HG03520 (cell line): ENCODE measurements at regions not wholly inside any gene's neighbourhood (a gene's known extent, or its start where the extent isn't known, plus 50 kb on each side); places are given as distances from the start of the nearest gene placed in this dataset.
"Not testable (repeated sequence)": the region's sequence is repeated elsewhere in the genome, so short reads cannot be mapped to it uniquely, and the experiment has no call there.

ENCODE experiments used
- ATAC-seq: cut with Tn5 transposase; IDR thresholded peaks from one replicate; pipeline ENCODE4 v1.9.1; 2021; ENCODE audit warnings: mild to moderate bottlenecking, moderate library complexity; ENCODE audit not compliant: unreplicated experiment

DNA sequence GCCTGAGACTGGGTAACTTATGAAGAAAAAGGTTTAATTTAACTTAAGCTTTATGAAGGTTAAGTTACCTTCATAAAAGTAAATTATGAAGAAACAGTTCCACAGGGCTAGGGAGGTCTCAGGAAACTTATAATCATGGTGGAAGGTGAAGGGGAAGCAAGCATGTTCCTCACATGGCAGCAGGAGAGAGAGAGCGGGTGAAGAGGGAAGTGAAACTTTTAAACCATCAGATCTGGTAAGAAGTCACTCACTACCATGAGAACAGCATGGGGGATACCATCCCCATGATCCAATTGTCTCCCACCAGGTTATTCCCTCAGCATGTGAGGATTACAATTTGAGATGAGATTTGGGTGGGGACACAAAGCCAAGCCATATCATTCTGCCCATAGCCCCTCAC is 944.7 kb upstream of the NDST4 start:
- ATAC-seq, result no peak

DNA sequence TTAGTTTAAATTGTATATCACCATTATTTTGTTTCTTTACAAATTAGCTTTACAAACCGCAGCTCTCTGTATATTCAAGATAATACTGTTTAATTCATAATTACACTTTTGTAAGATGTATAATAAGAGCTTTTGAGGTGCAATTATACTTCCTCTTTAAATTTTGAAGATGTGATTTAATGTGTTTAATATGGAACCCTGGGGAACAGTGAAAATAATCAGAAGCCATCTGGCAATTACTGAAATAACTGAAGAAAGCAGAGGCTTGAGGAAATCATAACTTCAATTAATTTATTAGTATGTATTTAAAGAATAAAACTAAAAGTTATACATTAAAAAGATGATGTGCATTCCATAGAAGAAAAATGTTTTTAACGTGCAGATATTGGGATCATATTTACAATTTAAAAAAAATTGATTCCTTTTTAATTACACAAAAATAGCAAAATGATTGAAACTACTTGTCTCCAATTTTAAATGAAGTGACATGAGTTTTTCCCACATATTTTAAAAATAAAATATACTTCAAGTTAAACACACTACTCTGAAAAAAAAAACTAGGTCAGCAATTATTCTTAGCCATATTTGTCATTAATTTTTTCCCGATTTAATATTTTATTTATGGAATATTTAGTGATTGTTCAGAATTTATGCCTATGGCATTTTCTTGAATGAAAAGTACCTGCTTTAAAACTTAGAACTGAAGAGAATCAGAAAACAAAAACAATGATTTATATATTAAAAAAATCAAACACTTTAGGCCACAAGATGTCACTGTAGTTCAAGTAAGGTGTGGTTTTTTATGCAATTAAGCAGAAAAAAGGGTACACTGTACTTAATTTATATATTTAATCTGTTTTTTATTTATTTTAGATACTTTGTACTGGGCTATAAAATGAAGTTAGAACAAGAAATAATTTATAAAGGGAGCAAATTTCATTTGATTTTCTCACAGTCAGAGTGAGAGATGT is 942.7 kb upstream of the NDST4 start:
- no peak for ATAC-seq

DNA sequence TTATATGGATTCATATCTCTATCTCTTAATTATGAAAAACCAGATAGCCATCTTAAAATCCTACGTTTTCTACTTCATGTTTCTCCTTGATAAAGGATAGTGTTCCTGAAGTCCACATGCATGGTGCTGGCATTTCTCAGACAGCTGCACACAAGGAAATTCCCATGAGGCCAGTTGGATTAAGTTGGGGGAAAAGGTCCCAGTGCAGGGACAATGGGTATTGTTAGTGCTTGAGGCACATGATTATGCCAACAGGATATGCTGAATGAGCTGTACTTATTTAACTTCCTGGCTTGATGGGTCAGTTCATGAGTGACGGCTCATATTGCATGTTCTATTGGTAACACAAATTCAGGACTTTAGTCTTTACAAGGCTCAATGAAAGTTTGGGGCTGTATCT is 913.9 kb upstream of the NDST4 start:
- ATAC-seq, result no peak

DNA sequence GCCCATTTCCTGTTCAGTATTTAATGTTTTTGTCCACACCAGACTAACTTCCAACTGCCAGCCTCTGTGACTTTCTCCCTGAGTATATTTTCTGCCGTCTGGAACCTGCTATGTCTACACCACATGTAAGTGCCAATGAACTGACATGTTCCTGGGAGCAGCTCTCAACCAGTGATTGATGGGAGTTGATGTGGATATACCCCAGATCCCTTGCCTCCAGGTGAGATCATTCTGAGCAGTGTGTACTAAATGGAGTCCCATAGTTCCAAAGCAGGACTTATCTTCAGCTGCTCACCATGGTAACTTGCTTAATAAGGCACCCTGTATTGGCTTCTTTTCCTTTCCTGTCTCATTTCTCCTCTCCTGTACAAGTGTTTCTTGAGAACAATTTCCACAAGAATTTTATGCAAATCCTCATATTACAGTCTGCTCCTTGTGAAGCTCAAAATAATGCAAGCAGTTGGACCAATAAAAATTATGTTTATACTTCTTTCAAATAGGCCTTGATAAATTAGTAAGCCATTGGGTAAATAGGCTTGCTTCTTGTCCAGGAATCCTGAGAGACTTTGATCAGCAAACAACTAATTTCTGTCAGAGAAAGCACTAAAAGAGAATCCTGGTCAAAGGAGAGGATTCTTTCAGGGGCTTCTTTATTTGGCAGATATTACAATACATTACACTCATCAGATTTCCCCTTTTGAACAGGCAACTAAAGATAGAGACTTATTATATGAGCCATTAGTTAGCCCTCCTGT is 911.7 kb upstream of the NDST4 start:
- no peak for ATAC-seq

DNA sequence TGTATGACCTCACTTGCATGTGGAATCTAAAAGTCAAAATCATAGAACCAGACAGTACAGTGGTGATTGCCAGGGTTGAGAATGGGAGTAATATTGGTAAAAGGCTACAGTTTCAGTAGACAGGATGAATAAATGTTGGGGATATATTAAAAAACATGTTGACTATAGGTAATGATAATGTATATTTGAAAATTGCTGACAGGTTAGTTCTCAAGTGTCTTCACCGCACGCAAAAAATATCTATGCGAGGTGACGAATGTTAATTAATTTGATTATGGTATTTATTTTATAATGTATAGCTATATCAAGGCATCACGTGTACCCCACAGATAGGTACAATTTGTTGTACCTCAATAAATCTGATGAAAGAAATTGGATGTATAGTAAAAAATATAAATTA is 909.6 kb upstream of the NDST4 start:
- ATAC-seq, result no peak

DNA sequence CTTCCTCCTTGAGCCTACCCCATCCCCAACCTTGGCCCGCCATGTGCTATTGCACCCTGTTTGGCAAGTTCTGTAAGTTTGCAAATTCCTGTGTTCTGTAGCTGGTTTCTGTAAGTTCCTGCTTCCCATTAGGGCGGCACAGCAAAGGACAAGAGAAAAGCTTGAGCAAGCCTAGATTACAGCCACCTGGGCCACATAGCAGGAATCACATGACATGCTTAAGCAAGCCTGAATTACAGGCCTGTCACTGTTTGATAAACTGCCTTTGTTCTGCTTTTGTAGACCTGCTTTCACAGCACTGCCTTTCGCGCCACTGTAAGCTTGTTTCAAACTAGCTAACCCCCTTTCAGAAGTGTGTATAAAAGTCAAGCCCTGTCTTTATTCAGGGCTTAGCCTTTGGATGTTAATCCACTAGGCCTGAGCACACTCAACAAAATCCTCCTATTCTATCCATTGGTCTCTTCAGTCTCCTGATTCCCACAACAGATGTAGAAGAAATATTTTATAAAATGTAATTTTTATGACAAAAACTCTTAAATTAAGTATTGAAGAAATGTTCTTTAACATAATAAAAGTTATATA is 906.8 kb upstream of the NDST4 start:
- ATAC-seq, result no peak

DNA sequence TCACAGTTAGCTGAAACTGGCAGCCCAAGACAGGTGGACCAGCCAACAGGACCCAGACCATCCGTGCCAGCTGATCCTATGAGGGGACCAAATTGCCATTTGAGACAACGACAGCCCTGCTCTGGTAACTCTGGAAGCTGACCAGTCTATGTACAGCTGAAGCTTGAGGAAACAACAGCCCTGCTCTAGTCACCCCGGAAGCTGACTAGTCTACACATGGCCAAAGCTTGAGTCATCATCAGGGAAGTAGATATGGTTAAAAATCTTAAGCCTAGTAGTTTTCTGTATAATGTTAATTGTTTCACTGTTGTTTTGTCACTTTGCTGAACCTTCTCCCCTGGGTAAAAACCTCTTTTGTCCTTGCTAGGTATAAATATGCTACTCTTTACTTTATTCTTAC is 905.4 kb upstream of the NDST4 start:
- no peak for ATAC-seq

DNA sequence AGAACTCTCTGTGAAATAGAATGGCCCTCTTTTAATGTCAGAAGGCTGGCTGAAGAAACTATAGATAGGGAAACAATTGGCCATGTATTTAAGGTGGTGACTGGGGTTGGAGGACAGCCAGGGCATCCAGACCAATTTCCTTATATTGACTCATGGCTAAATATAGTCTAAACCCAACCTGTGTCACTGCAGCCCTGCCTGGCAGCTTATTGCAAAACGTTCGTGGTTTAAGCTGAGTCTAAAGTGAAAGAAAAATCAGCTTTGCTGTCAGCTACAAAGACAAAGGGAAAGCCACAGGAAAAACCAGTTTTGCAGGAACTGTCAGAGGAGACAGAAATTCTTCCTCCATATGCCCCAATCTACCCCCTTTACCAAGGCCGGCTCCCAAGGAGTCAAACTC is 902.8 kb upstream of the NDST4 start:
- no peak for ATAC-seq

DNA sequence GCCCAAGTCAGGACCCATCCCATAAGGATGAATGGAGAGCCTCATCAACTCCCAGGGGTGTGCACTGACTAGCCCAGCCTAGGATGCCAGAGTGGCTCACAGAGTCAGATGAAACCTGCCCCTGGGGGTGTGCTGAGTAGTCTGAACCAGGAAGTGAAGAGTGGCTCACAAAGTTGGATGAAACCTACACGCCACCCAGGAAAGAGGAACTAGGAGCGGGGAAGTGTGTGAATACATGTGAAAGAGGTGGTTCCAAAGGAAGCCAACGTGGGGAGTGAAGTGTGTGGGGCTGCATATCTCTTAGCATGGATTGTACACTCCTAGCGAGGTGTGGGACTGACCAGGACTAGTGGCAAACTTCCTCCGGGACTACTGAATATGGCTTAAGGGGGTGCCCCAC is 902.1 kb upstream of the NDST4 start:
- no peak for ATAC-seq

DNA sequence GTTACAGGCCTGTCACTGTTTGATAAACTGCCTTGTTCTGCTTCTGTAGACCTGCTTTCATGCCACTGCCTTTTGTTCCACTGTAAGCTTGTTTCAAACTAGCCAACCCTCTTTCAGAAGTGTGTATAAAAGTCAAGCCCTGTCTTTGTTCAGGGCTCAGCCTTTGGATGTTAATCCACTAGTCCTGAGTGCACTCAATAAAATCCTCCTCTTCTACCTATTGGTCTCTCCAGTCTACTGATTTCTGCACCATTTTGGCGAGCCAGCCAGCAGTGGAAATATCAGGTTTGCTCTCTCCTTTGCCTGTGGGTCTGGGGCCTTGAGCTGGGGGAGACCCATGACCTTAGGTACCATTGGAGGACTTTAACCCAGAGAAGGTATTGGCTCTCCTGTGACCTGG is 901.6 kb upstream of the NDST4 start:
- no peak for ATAC-seq

DNA sequence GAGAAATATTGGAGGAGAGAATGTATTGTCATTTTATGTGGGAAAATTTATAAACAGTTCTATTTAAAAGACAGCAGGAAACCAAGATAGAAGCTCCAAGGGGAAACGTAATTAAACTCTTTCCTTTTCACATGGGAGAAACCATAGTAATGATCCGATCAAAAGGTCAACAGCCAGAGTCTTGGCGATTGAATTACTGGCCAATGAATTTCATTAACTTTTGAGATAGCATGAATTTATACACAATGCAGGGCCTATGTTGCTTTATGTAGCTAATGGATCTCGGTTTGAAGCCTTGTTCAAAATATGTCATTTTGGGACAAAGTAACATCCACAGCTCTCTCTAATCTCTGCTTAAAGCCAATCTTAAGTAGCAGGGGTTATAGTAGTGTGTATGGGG is 897.5 kb upstream of the NDST4 start:
- ATAC-seq, result no peak

DNA sequence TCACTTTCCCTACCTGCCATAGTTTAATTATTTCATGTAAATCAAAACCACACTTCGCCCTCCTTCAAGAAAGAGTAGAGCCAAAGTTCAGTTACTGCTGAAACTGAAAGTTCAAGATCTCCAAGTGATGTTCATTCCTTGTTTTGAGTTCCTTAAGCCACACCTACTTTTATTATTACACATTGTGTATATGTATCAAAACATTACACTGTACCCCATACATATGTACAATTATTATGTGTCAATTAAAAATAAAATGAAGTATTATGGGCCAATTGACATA is 892.3 kb upstream of the NDST4 start:
- ATAC-seq, result no peak

DNA sequence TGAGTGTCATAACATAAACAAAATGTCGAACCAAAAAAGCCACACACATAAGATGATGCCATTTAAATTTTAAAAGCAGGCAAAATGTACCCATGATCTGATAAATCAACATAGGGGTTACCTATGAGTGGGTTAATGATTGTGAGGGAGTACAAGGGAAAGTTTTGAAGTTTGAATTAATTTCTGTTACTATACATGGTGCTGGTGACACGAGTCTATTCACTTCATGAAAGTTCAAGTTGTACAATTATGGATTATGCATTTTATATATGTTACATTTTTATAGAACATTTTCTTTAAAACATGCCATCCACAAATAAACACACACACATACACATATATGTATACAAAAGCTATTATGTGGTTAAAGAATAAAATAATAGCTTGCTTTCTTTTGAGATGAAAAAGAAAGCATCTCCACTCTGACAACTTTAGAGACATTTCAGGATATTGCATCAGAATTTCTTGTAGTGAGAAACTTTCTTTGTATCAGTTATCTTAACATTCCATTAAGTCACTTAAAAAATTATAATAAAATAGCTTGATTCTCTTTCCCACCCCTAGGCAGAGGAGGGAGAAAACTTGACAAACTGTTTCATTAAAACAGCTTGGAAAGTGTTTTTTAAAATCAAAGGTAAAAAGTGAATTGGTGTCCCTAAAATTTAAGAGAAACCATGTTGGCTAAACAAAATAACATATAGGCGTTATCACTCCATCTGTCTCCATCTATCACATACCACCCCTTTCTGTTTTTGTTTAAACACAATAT is 891.8 kb upstream of the NDST4 start:
- no peak for ATAC-seq

DNA sequence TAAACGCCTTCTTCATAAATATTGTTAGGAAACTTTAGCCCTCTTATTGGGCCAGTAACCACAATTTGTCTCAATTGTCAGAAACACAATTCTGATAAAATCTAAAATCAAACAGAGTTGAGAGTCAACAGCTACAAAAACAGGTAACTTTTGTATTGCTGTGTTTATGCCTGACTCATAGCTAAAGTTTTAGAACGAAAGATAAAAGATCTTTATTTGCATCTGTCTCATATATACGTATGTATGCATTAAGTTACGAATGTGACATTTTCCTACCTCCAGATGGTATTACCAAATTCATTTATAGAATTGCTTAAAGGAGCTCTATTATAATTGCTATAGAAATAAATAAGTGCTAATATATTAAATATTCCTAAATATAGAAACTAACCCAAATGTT is 887.9 kb upstream of the NDST4 start:
- ATAC-seq, result no peak

DNA sequence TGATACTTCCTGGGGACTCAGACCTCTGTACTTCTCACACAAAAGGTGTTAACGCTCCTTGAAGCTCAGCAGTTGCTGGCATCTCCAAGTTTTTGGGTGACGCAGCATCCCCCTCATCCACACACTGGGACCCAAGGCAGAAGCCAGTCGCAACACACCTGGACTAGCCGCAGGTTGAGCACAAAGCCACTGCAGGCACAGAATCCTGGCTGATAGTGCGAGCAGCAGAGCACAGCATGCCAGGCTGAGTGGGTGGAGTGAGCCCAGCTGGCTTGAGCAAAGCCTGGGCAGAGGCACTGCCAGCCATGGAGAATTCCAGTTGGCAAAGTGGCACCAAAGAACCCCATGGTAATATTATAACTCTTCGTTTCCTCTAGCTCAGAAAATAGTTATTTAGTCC is 873.2 kb upstream of the NDST4 start:
- no peak for ATAC-seq

DNA sequence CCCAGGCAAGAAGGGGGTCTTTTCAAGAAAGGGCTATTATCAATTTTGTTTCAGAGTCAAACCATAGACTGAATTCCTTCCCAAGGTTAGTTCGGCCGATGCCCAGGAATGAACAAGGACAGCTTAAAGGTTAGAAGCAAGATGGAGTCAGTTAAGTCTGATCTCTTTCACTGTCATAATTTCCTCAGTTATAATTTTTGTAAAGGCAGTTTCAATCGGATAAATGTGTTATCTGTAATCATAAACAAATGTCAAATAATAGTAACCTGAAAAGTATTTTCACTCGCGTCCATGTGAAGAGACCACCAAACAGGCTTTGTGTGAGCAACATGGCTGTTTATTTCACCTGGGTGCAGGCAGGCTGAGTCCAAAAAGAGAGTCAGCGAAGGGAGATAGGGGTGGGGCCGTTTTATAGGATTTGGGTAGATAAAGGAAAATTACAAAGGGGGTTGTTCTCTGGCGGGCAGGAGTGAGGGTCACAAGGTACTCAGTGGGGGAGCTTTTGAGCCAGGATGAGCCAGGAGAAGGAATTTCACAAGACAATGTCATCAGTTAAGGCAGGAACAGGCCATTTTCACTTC is 862.1 kb upstream of the NDST4 start:
- ATAC-seq, result not testable (repeated sequence)

DNA sequence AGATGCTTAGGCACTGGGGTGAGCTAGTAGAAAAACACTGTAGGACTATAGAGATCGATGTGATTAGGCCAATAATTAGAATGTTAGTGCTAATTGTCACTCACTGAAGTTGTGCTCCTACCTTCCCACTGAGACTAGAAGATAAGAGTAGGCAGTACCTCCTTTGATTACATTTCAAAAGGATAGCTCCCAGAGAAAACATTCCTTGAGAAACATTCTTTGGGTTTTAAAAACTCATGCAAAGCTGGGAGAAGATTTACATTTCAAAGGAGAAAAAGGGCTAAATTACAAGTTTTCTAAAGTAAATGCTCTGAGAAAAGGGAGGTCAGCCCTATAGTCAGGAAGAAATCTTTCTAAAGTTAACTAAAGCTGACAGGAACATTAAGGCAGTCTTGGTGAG is 860.3 kb upstream of the NDST4 start:
- no peak for ATAC-seq

DNA sequence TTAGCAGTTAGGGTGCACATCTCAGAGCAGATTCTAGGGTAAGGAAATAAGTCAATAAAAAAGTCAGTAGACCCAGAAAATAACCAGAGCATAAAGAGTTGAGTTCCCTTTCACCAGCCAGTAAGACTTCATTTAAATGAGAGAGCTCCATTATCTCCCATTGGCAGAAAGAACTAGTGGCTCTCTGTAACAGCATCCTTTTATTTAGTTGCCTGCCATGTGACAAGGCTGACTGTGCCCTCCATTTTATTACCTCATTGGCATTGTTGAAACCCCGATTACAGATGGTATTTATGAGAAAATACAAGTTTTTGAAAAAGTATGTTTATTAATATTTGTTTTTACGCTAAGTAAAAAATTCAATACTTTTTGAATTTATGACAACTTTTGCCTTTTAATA is 859.5 kb upstream of the NDST4 start:
- ATAC-seq, result no peak

DNA sequence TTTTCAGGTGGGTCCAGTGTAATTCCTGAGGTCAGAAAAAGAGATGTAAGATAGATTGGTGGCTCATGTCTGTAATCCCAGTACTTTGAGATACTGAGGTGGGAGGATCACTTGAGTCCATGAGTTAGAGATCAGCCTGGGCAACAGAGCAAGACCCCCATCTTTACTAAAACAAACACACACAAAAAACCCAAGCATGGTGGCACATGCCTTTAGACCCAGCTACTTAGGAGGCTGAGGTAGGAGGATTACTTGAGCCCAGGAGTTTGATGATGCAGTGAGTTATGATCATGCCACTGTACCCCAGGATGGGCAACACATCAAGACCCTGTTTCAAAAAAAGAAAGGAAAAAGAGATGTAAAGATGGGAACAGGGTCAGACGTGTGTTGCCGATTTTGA is 857.4 kb upstream of the NDST4 start:
- ATAC-seq, result no peak

DNA sequence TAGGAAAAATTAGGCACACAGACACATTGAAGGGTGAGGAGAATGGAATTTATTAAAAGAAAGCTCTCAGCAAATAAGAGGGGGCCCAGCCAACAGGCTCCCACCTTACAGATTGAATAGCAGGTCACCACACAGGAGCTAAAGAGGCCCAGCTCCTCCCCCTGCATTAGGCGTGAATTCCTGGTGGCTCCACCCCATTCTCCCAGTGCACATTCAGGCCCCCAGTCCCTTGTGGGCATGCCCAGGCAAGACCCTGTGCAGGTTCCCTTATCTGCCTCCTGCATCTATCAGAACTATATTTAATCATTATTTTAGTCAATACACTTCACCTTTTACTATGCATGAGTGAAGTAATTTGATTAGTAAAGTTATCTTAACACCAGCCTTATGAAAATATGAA is 856.3 kb upstream of the NDST4 start:
- ATAC-seq, result no peak

DNA sequence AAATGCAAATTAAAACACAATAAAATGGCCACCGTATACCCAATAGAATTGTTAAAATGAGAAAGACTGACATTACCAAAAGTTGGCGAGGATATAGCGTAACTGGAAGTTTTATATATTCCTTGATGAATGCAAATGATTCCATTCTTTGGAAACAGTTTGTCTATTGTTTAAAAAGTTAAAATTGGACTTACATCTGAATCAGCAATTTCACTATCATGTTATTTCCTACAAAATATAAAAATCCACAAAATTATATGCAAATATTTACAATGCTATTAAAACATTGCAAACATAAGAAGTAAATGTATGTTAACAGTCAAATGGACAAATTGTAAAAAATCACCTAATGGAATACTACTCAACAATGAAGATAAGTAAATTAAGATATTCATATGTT is 852.2 kb upstream of the NDST4 start:
- no peak for ATAC-seq
